ENCODE measurements at regions not wholly inside any gene's neighbourhood (a gene's known extent, or its start where the extent isn't known, plus 50 kb on each side); places are given as distances from the start of the nearest gene placed in this dataset.

DNA sequence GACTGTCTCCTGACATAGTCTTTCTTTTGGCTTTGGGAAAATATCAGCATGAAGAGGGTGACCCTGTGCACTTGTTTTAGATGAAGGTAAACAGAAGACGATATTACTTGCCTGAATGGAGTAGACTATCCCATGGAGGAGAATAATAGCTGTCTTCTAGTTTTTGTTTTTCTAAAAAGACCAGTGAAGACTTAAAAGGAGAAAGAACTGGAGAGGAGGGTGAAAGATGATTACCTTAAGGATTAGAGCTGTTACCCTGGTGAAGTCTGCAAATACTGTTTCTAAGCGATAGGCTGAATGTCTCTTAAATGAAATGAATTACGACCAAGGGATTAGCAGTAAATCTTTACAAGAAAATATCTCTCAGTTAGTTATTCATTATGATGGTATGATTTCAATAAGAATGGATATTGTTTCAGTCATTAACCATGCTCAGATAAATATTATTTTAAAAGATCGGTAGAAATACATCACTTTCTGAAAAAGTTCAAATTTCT lies 255.6 kb upstream of the FERD3L start:
- TF ChIP-seq, protein P1, sequence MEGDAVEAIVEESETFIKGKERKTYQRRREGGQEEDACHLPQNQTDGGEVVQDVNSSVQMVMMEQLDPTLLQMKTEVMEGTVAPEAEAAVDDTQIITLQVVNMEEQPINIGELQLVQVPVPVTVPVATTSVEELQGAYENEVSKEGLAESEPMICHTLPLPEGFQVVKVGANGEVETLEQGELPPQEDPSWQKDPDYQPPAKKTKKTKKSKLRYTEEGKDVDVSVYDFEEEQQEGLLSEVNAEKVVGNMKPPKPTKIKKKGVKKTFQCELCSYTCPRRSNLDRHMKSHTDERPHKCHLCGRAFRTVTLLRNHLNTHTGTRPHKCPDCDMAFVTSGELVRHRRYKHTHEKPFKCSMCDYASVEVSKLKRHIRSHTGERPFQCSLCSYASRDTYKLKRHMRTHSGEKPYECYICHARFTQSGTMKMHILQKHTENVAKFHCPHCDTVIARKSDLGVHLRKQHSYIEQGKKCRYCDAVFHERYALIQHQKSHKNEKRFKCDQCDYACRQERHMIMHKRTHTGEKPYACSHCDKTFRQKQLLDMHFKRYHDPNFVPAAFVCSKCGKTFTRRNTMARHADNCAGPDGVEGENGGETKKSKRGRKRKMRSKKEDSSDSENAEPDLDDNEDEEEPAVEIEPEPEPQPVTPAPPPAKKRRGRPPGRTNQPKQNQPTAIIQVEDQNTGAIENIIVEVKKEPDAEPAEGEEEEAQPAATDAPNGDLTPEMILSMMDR (IDR thresholded peaks at IDR 0.05) = no peak
- TF ChIP-seq EP300 (IDR thresholded peaks at IDR 0.05) (no peak), POLR2AphosphoS5 (IDR thresholded peaks at IDR 0.05) (no peak)

Measured in gastroesophageal sphincter (tissue), 3 donors.